Loucy (cell line): ENCODE measurements at regions not wholly inside any gene's neighbourhood (a gene's known extent, or its start where the extent isn't known, plus 50 kb on each side); places are given as distances from the start of the nearest gene placed in this dataset.

ENCODE experiments used
- CTCF ChIP-seq: fragments of 200-600 bp; sonication (generic); conservative IDR thresholded peaks from 2 replicates; pipeline ENCODE4 v1.5.1; 2014; ENCODE audit warnings: mild to moderate bottlenecking, antibody characterized with exemption, low read length
- EZH2phosphoT487 ChIP-seq: fragments of 200-600 bp; IDR thresholded peaks from 2 replicates; pipeline ENCODE4 v1.6.1; 2018; ENCODE audit warnings: antibody characterized with exemption, mild to moderate bottlenecking, moderate library complexity, borderline replicate concordance

GRCh38 chr4:4762909-4763821 lies 96.3 kb upstream of the MSX1 start:
- no peak for TF ChIP-seq CTCF
- TF ChIP-seq EZH2phosphoT487, result no peak
